NCI-H446 treated with DMSO at 0.1 percent for 48 hours (cell line): ENCODE measurements at regions not wholly inside any gene's neighbourhood (a gene's known extent, or its start where the extent isn't known, plus 50 kb on each side); places are given as distances from the start of the nearest gene placed in this dataset.

Experiments
- DNase-seq: peaks from one replicate; lab custom pipeline; 2025; lab: John Stamatoyannopoulos, UW

DNA sequence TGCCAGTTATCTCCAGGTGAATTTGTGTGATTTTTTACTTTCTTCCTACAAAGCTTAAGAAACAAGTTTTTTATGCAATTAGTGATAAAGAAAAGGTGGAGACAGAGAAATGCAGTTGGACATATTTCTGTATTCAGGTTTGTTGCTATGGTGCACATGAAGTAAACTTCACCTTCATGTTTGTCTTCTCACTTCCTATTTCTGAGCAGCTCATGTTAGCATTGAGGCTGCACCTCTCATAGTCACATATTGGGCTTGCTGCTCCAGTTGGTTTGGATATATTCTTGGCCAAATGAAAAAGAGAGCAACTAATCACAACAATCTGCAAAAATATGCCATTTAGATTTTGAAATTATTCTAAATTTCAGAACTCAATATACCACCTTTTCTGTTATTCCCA lies 475.6 kb upstream of the ZWINT start:
- no peak for DNase-seq

DNA sequence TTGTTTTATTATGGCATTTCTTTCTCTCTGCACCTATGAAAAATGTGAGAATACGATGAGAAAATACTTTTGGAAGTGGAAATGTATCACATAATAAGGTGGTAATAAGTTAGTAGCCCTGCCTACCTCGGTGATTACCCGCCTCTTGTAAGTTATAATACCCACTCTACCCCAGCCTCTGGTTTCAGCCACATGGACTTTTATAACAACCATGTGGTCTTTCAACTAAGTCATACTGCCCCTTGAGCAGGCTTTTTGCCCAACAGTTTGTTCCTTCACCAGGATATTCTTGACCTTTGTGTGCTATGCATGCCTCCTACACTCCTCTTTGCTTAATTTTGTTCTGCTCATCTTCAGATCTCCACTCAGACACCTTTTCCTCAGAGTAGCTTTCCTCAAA lies 470.6 kb upstream of the ZWINT start:
- DNase-seq: no peak

GRCh38 chr10:56823849-56824248 lies 462.8 kb upstream of the ZWINT start:
- no peak for DNase-seq

DNA sequence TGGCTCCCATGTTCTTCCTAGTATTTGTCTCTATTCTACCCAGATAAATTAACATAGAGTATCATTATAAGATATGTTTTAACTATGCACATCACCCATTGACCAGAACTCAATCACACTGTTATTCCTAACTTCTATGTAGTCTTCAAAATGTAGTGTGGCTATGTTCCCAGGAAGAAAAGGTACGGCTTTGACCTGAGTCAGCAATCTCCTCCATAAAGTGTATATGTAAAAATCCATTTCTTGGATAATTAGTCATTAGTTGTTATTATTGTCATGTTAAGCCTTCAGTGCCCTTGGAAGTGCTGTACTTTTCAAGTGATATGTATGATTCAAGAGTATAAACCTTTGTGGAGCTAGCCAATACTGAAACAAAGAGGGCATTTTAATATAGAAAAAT lies 444.0 kb upstream of the ZWINT start:
- no peak for DNase-seq

- DNase-seq: no peak
Observed at GRCh38 chr10:56785292-56785691, 424.2 kb upstream of the ZWINT start.

DNA sequence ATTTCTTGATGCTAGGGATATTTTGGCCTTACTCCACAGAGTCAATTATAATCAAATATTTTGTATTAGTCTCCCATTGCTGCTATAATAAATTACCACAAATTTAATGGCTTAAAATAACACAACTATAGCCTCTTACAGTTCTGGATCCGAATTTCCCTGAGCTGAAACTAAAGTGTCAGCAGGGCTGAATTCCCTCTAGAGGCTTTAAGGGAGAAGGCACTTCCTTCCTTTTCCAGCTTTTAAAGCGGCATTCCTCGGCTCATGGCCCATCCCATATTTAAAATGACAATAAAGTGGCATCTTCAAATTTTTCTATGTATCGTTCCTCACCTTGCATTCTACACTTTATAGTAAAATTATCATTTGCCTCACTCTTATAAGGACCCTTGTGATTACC lies 421.4 kb upstream of the ZWINT start:
- no peak for DNase-seq

- no peak for DNase-seq
Observed at GRCh38 chr10:56771343-56771742, 410.3 kb upstream of the ZWINT start.

DNA sequence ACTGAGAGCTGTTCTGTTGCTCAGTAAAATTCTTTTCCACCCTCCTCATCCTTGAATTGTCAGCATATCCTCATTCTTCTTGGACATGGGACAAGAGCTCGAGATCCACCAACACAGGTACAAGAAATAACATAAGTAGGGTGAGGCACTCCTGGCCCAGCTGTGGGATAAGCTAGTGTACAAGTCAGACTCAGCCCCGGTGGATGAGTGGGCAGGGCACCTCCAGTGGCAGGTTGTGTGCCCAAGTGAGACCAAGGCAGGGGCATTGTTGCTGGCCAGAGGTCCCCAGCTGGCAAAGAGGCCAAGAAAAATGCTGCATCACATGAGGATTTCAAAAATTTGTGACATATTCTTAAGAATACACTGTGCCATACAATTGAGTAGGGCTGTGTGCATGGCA lies 402.0 kb upstream of the ZWINT start:
- no peak for DNase-seq

DNA sequence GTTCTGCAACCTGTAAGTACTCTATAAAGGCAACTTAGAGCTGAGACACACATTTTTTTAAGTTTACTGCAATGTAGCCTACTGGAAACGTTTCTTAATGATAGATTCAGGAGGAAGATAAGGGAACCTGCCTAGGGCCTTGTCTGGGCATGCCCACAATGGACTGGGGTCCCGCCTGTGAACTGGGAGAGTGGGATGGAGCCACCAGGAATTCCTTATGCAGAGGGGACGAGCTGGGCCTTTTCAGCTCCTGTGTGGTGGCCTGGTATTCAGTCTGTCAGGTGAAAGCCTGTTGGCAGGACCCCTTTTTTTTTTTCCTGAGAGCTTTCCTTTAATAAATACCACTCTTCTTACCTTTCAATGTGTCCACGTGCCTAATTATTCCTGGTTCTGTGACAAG lies 384.4 kb upstream of the ZWINT start:
- no peak for DNase-seq

GRCh38 chr10:56728349-56728748 lies 367.3 kb upstream of the ZWINT start:
- no peak for DNase-seq

GRCh38 chr10:56722912-56723311 lies 361.9 kb upstream of the ZWINT start:
- DNase-seq: no peak

- no peak for DNase-seq
Observed at GRCh38 chr10:56715262-56715661, 354.2 kb upstream of the ZWINT start.

DNA sequence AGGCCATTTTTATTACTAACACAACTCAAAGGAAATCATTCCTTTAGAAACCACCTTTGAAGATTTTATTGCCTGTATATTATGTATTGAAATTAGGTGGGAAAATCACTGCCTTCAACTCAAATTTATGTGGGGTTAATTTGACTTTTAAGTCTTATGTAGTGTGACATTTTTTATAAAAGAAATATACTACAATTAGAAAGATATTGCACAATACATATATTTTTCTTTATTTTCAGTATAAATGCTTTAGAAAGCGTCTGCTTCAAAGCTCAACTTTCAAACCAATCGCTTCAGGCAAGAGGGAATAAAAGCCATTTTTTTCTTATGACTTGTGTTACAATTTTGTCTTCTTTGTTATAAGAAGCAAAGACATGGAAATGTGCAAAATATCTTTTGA lies 337.4 kb upstream of the ZWINT start:
- DNase-seq: no peak

- DNase-seq: no peak
Observed at GRCh38 chr10:56679578-56679977, 318.5 kb upstream of the ZWINT start.

DNA sequence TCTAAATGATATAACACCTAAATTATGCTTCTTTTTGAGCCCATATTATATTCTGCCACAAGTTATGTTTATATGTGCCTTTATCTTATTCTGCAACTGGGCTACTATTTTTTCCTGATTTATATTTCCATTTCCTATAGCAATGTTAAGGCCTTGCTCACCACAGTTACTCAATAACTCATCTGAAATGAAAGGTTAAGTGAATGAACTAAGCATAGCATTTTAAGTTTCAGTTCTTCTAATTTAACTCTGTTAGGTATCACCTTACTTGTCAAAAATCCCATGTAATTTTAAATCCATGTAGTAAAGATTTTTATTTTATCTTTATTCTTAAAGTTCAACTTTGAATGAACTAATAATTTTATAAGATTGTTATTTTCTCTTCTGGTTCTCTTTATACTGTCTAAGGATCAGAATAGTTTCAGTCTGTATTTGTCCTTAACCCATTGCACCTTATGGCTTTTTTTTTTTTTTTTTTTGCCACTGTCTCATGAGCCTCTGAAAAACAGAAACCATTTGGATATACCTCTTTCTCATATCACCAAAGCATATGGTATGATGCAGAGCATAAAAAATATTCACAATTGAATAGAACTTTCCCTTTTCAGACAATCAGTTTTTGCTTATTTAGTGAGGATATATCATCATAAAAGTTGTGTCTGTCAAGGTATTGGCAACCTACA lies 301.8 kb upstream of the ZWINT start:
- no peak for DNase-seq

DNA sequence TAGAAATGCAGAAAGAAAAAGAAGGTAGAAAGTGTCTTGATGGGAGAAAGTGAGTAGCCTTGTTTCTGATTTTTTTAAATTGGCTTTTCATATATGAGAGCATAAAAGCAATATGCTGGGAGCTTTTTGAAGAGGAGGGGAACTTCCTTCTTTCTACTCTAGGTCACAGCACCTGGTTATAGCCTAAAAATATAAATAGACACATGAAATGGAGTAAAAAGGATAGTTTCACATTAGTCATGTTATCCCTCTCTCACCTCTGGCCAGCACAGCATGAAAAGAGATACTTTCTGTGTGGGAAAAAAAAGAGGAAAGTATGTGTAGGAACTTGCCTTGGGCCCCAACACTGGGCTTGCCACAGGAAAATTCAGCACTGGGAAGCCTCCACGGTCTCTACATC lies 292.2 kb upstream of the ZWINT start:
- no peak for DNase-seq

DNA sequence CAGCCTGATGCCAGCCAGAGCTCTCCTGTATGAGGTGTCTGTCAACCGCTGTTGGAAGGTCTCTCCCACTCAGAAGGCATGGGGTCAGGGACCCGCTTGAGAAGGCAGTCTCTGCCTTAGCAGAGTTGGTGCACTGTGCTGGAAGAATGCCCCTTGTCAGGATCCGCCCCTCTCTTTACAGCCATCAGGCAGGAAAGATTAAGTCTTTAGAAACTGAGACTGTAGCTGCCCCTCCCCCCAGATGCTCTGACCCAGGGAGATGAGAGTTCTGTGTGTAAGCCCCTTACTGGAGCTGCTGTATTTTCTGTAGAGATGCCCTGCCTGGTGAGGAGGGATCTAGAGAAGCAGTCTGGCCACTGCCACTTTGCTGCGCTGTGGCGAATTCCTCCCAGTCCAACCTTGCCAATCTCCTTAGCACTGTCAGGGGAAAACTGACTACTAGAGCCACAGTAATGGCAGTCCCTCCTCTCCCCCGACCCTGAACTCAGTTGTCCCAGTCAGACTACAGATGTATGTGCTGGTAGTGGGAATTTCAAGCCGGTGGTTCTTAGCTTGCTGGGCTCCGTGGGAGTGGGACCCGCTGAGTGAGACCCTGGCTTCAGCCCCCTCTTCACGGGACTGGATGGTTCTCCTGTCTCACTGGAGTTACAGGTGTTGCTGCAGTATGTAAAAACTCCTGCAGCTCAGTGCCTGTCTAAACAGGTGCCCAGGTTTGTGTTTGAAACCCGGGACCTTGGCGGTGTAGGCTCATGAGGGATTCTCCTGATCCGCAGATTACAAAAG lies 285.5 kb upstream of the ZWINT start:
- no peak for DNase-seq

DNA sequence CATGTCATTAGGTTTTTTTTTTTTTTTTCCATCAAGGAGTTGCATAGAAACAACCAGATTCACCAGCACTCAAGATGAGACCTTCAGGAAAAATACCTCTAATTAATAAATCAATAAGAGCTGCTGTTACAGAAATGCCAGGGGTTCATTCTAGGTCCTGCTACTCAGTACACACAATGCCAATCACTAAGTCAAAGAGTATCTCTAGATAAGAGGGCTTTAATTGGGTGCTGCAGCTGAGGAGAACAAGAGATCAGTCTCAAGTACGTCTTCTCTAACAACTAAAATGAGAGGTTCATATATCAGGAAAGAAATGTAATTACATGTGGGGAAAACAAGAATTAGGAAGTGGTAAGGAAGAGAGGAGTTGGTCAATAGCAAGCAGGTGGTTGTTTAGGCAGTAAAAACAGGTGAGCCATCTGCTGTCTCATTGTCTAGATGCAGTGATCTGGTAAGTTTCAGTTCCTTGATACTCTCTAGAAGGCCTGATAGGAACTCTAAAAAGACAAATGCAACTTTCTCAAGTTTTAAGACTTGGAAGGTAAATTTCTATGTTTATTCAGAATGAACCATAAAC lies 272.9 kb upstream of the ZWINT start:
- no peak for DNase-seq

- no peak for DNase-seq
Observed at GRCh38 chr10:56632537-56632936, 271.5 kb upstream of the ZWINT start.

DNA sequence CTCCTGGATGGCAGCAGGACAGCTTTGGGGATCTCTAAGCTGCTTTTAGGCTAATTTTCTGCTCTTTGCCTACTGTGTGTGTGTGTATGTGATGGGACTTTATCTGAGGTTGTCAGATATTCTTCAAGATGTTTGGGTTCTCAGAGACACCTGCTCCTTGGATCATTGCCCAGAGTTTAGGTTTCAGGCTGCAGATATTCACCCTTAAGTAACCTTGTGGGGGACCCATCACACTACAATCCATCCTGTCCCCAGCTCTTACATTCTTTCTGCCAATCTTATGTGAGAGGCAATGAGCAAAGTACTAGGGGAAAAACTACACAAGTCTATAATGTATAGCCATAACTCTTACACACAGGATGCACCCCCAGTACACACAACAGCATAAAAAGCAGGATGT lies 263.0 kb upstream of the ZWINT start:
- DNase-seq: no peak

DNA sequence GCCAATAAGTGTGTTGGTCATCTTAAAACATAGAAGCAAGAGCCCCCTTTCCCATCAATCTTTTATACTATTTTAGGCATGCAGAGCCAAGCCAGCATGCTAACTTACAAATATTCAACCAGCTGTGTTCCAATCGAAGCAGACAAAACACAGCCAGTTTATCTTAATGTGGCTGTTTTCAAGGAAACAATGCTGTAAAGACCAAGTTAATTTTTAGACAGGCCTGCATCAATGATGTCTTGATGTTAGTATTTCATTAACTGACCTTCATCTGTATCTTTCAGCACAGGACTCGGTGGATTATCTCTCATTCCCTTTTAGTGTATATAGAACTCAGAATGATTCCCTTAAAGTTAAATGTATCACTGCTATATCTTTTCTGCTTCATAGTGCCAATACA lies 262.0 kb upstream of the ZWINT start:
- DNase-seq: no peak

GRCh38 chr10:56622335-56622973 lies 261.4 kb upstream of the ZWINT start:
- DNase-seq: no peak

- no peak for DNase-seq
Observed at GRCh38 chr10:56606202-56606601, 245.1 kb upstream of the ZWINT start.
